DOHH2 (cell line): ENCODE measurements at regions not wholly inside any gene's neighbourhood (a gene's known extent, or its start where the extent isn't known, plus 50 kb on each side); places are given as distances from the start of the nearest gene placed in this dataset.

Source experiments
- EZH2phosphoT487 ChIP-seq: fragments of 200-600 bp; sonication (generic); IDR thresholded peaks from 2 replicates; pipeline ENCODE4 v1.6.1; 2017; ENCODE audit warnings: borderline replicate concordance, mild to moderate bottlenecking, antibody characterized with exemption, low read length, moderate library complexity, mixed read lengths
- TF ChIP-seq, protein P1 (sequence below): fragments of 200-600 bp; sonication (generic); IDR thresholded peaks from one replicate; pipeline ENCODE4 v1.5.1; 2014; ENCODE audit warnings: antibody characterized with exemption, mild to moderate bottlenecking, low read depth, low read length; ENCODE audit not compliant: poor library complexity, severe bottlenecking

DNA sequence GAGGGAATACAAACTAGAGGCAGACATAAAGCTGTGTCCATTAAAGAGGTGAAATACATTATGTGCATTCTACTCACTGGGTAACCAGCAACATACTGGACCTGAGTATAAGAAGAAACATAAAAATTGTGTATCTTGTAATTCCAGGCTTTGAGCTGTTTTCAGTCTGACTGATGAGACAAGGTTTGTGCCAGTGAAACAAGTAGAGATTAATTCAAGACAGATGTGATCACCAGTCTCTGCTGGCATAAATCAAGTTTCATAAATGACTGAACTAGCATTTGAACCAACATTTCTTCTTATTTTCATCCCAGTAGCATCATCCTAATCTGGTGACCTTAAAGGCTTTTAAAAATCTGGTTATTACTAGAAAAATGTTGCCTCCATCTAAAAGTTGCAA lies 108.8 kb upstream of the RPL38 start:
- no peak for TF ChIP-seq EZH2phosphoT487
- TF ChIP-seq, protein P1, sequence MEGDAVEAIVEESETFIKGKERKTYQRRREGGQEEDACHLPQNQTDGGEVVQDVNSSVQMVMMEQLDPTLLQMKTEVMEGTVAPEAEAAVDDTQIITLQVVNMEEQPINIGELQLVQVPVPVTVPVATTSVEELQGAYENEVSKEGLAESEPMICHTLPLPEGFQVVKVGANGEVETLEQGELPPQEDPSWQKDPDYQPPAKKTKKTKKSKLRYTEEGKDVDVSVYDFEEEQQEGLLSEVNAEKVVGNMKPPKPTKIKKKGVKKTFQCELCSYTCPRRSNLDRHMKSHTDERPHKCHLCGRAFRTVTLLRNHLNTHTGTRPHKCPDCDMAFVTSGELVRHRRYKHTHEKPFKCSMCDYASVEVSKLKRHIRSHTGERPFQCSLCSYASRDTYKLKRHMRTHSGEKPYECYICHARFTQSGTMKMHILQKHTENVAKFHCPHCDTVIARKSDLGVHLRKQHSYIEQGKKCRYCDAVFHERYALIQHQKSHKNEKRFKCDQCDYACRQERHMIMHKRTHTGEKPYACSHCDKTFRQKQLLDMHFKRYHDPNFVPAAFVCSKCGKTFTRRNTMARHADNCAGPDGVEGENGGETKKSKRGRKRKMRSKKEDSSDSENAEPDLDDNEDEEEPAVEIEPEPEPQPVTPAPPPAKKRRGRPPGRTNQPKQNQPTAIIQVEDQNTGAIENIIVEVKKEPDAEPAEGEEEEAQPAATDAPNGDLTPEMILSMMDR = no peak
